Sigmoid colon (tissue), 4 donors: ENCODE measurements at regions not wholly inside any gene's neighbourhood (a gene's known extent, or its start where the extent isn't known, plus 50 kb on each side); places are given as distances from the start of the nearest gene placed in this dataset.

Experiments used
- POLR2A ChIP-seq, 2 donors: fragments of 450-650 bp; IDR thresholded peaks; one replicate each; pipeline ENCODE4 v1.6.1; 2016; ENCODE audit warnings: antibody characterized with exemption in 2 of 2, mild to moderate bottlenecking in 2 of 2, moderate library complexity in 2 of 2
- POLR2AphosphoS5 ChIP-seq, 4 donors: sonication (generic); formaldehyde crosslinking; IDR thresholded peaks; one replicate each; pipeline ENCODE4 v1.6.1; 2017; ENCODE audit warnings: antibody characterized with exemption in 4 of 4
- TF ChIP-seq, protein P1 (sequence below), 4 experiments: fragments of 450-650 bp in 3 of 4; fragments of 200-600 bp in 1 of 4; IDR thresholded peaks; one replicate each; pipeline ENCODE4 v1.5.1; 2016 to 2019; ENCODE audit warnings: antibody characterized with exemption in 4 of 4, mild to moderate bottlenecking in 3 of 4, moderate library complexity in 2 of 4

DNA sequence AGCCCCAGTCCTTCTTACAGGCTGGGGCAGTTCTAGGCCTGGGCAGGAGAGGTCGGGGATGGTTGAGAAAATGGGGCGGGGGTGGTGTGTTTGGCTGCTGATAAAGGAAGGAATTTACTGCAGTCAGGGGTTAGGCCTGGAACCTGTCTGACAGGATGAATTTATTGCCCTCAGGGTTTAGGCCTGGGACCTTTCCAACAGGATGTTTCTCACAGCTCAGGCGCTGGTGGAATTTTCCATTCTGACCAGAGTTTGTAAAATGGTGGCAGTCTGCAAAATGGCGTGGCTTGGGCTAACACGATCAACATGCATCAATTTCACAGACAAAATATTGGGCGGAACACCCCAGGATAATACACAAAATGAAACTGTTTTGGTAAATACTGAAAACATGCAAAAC is 83.5 kb upstream of the SPIN4 start:
- TF ChIP-seq, protein P1, sequence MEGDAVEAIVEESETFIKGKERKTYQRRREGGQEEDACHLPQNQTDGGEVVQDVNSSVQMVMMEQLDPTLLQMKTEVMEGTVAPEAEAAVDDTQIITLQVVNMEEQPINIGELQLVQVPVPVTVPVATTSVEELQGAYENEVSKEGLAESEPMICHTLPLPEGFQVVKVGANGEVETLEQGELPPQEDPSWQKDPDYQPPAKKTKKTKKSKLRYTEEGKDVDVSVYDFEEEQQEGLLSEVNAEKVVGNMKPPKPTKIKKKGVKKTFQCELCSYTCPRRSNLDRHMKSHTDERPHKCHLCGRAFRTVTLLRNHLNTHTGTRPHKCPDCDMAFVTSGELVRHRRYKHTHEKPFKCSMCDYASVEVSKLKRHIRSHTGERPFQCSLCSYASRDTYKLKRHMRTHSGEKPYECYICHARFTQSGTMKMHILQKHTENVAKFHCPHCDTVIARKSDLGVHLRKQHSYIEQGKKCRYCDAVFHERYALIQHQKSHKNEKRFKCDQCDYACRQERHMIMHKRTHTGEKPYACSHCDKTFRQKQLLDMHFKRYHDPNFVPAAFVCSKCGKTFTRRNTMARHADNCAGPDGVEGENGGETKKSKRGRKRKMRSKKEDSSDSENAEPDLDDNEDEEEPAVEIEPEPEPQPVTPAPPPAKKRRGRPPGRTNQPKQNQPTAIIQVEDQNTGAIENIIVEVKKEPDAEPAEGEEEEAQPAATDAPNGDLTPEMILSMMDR (IDR thresholded peaks at IDR 0.05), result no peak
- TF ChIP-seq POLR2A (IDR thresholded peaks at IDR 0.05) (no peak), POLR2AphosphoS5 (IDR thresholded peaks at IDR 0.05) (peak in 2 of 4 donors; percentile 16 to 18)
